Ishikawa (cell line): ENCODE measurements at regions not wholly inside any gene's neighbourhood (a gene's known extent, or its start where the extent isn't known, plus 50 kb on each side); places are given as distances from the start of the nearest gene placed in this dataset.

Source experiments
- CEBPB ChIP-seq: IDR thresholded peaks from 2 replicates; pipeline ENCODE4 v1.6.1; 2012
- CREB1 ChIP-seq: IDR thresholded peaks from 2 replicates; pipeline ENCODE4 v1.6.1; 2012; ENCODE audit warnings: low read depth
- EGR1 ChIP-seq: IDR thresholded peaks from 2 replicates; pipeline ENCODE4 v1.6.1; 2012
- EP300 ChIP-seq: IDR thresholded peaks from 2 replicates; pipeline ENCODE4 v1.6.1; 2012; ENCODE audit warnings: borderline replicate concordance
- FOXM1 ChIP-seq: IDR thresholded peaks from 2 replicates; pipeline ENCODE4 v1.6.1; 2012; ENCODE audit warnings: low read depth, borderline replicate concordance
- NFIC ChIP-seq: IDR thresholded peaks from 2 replicates; pipeline ENCODE4 v1.6.1; 2012
- RAD21 ChIP-seq: IDR thresholded peaks from 2 replicates; pipeline ENCODE4 v1.6.1; 2012; ENCODE audit warnings: low read depth
- TAF1 ChIP-seq: IDR thresholded peaks from 2 replicates; pipeline ENCODE4 v1.6.1; 2012; ENCODE audit warnings: low read depth, mild to moderate bottlenecking
- TCF12 ChIP-seq: IDR thresholded peaks from 2 replicates; pipeline ENCODE4 v1.6.1; 2012; ENCODE audit warnings: low read depth
- TEAD4 ChIP-seq: IDR thresholded peaks from 2 replicates; pipeline ENCODE4 v1.6.1; 2012
- YY1 ChIP-seq: IDR thresholded peaks from 2 replicates; pipeline ENCODE4 v1.6.1; 2012; ENCODE audit warnings: low read depth
- ZBTB7A ChIP-seq: IDR thresholded peaks from 2 replicates; pipeline ENCODE4 v1.6.1; 2012; ENCODE audit warnings: low read depth
- TF ChIP-seq, protein P1 (sequence below): IDR thresholded peaks from 2 replicates; pipeline ENCODE4 v1.6.1; 2012; ENCODE audit warnings: low read depth, mild to moderate bottlenecking
- TF ChIP-seq, protein P2 (sequence below): IDR thresholded peaks from 2 replicates; pipeline ENCODE4 v1.6.1; 2012
- TF ChIP-seq, protein P3 (sequence below): IDR thresholded peaks from 2 replicates; pipeline ENCODE4 v1.6.1; 2012

DNA sequence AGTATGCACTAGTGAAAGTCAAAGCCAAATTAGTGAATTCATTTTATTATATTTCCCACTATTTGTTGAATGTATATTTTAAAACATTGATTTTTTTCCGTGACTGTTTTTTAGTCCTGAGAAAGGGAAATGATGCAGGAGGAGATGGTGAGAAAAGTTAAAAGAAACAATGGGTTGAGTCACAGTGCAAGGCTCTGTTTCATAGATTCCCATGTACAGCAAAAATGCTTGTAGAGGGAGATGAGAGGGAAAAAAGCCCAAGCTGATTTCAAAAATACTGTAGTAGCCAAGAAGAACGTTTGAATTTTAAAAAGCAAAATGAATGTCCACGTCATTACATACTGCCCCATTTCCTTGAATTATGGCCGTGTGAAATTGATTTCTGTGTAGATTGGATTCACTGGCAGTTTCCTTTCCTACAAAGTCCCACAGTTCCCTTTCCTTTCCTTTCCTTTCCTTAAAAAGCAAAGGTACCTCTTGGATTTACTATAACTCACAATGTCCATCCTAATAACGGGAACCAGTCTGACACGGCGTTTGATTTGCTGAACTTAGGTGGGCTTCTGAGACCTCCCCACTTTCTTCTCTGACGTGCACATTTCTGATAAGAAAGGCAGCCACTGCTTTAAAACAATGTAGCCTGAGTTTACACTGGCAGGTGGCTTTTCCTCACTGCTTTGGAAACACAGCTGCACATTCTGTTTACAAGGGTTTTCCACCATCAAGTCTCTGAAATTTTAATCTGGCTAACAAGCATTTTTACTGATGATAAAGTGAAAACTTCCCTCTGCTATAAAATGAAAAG lies 63.7 kb downstream of the SPCS3 start:
- TF ChIP-seq TCF12 (no peak), CEBPB (no peak), ZBTB7A (no peak), NFIC (no peak), FOXM1 (no peak), YY1 (no peak), RAD21 (no peak), EP300 (no peak), TEAD4 (no peak), CREB1 (no peak), EGR1 (no peak), TAF1 (no peak)
- TF ChIP-seq, protein P1, sequence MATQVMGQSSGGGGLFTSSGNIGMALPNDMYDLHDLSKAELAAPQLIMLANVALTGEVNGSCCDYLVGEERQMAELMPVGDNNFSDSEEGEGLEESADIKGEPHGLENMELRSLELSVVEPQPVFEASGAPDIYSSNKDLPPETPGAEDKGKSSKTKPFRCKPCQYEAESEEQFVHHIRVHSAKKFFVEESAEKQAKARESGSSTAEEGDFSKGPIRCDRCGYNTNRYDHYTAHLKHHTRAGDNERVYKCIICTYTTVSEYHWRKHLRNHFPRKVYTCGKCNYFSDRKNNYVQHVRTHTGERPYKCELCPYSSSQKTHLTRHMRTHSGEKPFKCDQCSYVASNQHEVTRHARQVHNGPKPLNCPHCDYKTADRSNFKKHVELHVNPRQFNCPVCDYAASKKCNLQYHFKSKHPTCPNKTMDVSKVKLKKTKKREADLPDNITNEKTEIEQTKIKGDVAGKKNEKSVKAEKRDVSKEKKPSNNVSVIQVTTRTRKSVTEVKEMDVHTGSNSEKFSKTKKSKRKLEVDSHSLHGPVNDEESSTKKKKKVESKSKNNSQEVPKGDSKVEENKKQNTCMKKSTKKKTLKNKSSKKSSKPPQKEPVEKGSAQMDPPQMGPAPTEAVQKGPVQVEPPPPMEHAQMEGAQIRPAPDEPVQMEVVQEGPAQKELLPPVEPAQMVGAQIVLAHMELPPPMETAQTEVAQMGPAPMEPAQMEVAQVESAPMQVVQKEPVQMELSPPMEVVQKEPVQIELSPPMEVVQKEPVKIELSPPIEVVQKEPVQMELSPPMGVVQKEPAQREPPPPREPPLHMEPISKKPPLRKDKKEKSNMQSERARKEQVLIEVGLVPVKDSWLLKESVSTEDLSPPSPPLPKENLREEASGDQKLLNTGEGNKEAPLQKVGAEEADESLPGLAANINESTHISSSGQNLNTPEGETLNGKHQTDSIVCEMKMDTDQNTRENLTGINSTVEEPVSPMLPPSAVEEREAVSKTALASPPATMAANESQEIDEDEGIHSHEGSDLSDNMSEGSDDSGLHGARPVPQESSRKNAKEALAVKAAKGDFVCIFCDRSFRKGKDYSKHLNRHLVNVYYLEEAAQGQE = no peak
- TF ChIP-seq, protein P2, sequence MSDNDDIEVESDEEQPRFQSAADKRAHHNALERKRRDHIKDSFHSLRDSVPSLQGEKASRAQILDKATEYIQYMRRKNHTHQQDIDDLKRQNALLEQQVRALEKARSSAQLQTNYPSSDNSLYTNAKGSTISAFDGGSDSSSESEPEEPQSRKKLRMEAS = no peak
- TF ChIP-seq, protein P3, sequence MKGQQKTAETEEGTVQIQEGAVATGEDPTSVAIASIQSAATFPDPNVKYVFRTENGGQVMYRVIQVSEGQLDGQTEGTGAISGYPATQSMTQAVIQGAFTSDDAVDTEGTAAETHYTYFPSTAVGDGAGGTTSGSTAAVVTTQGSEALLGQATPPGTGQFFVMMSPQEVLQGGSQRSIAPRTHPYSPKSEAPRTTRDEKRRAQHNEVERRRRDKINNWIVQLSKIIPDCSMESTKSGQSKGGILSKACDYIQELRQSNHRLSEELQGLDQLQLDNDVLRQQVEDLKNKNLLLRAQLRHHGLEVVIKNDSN = no peak

DNA sequence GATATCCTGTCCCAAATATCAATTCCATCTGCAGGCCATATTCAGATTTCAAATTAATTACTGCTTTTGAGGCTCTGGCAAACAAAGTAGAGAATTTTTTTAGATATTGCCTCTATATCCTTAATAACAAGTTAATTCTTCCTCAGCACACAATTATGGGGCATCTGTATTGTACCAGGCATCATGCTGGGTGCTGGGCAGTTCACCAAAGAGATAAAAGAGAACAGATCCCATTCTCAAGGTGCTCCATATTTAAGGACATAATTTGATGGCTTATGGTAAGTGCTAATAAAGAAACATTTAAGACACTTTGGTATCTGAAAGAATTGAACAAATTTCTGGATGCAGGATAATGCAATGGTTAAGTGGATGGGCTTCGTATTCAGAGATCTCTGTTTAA lies 65.8 kb downstream of the SPCS3 start:
- no peak for TF ChIP-seq FOXM1
- TF ChIP-seq, protein P2 = no peak
- TF ChIP-seq YY1 = no peak
- TF ChIP-seq NFIC = no peak
- TF ChIP-seq, protein P1 = no peak
- TF ChIP-seq EGR1 = no peak
- TF ChIP-seq TAF1 = no peak
- TF ChIP-seq EP300 = no peak
- TF ChIP-seq TEAD4 = no peak
- no peak for TF ChIP-seq CREB1
- TF ChIP-seq ZBTB7A = no peak
- no peak for TF ChIP-seq TCF12
- no peak for TF ChIP-seq CEBPB
- TF ChIP-seq, protein P3 = no peak
- TF ChIP-seq RAD21 = no peak

DNA sequence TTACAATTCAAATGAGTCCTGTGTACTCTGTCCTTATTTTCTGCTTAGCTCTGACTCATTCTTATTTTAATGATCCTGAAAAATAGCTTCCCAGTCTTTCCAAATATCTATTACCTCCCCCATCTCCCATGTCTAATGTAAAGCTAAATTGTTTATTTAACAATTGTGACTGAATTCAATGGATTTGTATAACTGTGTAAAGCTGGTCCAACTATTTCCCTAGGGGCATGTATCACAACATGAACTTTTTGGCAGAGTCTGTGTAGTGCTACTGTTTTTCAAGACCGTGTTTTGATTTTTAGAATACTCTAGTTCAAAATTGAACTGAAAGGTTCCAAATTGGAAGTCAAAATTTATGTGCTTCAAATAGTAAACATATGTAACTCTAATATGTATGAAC lies 67.8 kb downstream of the SPCS3 start:
- TF ChIP-seq, protein P3 = no peak
- TF ChIP-seq EGR1 = no peak
- no peak for TF ChIP-seq RAD21
- no peak for TF ChIP-seq ZBTB7A
- no peak for TF ChIP-seq FOXM1
- TF ChIP-seq CEBPB = no peak
- no peak for TF ChIP-seq NFIC
- no peak for TF ChIP-seq YY1
- TF ChIP-seq TEAD4 = no peak
- TF ChIP-seq, protein P1 = no peak
- TF ChIP-seq, protein P2 = no peak
- no peak for TF ChIP-seq EP300
